HL-60 (cell line): ENCODE measurements at regions not wholly inside any gene's neighbourhood (a gene's known extent, or its start where the extent isn't known, plus 50 kb on each side); places are given as distances from the start of the nearest gene placed in this dataset.

Experiments
- DNase-seq, 2 experiments: peaks; one replicate each; pipeline ENCODE4 v3.0.0-alpha.2; 2010 to 2020; ENCODE audit warnings: low read depth in 1 of 2, low spot score in 1 of 2
- H3K27ac ChIP-seq: fragments of 250-450 bp; sonication (Bioruptor Pico); replicated peaks from 2 replicates; pipeline ENCODE4 v1.5.1; 2020; ENCODE audit warnings: mild to moderate bottlenecking, moderate library complexity
- H3K27me3 ChIP-seq: fragments of 250-450 bp; sonication (Bioruptor Pico); 2 replicates; pipeline ENCODE4 v1.5.1; 2021; ENCODE audit warnings: mild to moderate bottlenecking, moderate library complexity; ENCODE audit not compliant: insufficient read depth, poor library complexity, severe bottlenecking
- H3K4me3 ChIP-seq: replicated peaks from 2 replicates; pipeline ENCODE4 v1.5.1; 2011; ENCODE audit warnings: mild to moderate bottlenecking, control low read depth, low read length; ENCODE audit not compliant: insufficient read depth
- CTCF ChIP-seq: IDR thresholded peaks from one replicate; pipeline ENCODE4 v1.5.1; 2011; ENCODE audit warnings: low read length, control low read depth, inconsistent platforms; ENCODE audit not compliant: insufficient read depth
- GABPA ChIP-seq: IDR thresholded peaks from 2 replicates; pipeline ENCODE4 v1.6.1; 2012; ENCODE audit warnings: low read depth
- POLR2AphosphoS5 ChIP-seq: IDR thresholded peaks from 2 replicates; pipeline ENCODE4 v1.6.1; 2012; ENCODE audit warnings: low read depth
- SPI1 ChIP-seq: IDR thresholded peaks from 2 replicates; pipeline ENCODE4 v1.6.1; 2012; ENCODE audit warnings: low read depth, mild to moderate bottlenecking, borderline replicate concordance
- TF ChIP-seq, protein P1 (sequence below): IDR thresholded peaks from 2 replicates; pipeline ENCODE4 v1.6.1; 2012; ENCODE audit warnings: low read depth; ENCODE audit not compliant: insufficient replicate concordance

- TF ChIP-seq, protein P1, sequence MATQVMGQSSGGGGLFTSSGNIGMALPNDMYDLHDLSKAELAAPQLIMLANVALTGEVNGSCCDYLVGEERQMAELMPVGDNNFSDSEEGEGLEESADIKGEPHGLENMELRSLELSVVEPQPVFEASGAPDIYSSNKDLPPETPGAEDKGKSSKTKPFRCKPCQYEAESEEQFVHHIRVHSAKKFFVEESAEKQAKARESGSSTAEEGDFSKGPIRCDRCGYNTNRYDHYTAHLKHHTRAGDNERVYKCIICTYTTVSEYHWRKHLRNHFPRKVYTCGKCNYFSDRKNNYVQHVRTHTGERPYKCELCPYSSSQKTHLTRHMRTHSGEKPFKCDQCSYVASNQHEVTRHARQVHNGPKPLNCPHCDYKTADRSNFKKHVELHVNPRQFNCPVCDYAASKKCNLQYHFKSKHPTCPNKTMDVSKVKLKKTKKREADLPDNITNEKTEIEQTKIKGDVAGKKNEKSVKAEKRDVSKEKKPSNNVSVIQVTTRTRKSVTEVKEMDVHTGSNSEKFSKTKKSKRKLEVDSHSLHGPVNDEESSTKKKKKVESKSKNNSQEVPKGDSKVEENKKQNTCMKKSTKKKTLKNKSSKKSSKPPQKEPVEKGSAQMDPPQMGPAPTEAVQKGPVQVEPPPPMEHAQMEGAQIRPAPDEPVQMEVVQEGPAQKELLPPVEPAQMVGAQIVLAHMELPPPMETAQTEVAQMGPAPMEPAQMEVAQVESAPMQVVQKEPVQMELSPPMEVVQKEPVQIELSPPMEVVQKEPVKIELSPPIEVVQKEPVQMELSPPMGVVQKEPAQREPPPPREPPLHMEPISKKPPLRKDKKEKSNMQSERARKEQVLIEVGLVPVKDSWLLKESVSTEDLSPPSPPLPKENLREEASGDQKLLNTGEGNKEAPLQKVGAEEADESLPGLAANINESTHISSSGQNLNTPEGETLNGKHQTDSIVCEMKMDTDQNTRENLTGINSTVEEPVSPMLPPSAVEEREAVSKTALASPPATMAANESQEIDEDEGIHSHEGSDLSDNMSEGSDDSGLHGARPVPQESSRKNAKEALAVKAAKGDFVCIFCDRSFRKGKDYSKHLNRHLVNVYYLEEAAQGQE = no peak
- TF ChIP-seq GABPA (no peak), SPI1 (no peak), POLR2AphosphoS5 (no peak), CTCF (no peak)
- DNase-seq = no peak
- no peak overlapping the region for H3K27ac ChIP-seq
- no peaks in the 10 kb centered on the region for H3K27me3 ChIP-seq
- no peak overlapping the region for H3K4me3 ChIP-seq
Observed at GRCh38 chr3:16059711-16060357, 114.6 kb upstream of the GALNT15 start.

DNA sequence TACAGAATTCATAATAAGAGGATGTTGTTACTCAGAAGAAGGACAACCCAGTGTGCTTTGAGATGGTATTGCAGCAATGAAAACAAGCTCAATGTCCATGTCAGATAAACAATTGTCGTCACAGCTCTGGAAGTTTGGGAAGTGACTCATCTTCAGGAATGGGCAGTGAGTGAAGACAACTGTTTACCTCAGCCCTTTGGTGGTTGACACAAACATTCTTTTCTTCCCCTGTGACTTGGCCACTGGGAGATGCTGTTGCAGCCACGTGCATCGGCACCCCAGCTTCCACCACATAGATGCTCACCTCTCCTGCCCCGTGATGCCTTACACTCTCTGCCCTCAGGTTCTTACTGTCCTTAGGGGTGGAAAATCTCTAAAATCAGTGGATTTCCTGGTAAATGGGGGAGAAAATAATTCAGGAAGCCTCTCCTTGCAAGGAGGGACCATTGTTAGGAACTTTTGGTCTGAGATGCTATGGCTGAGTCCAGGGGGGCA lies 114.1 kb upstream of the GALNT15 start:
- no peak overlapping the region for H3K27ac ChIP-seq
- TF ChIP-seq, protein P1 = no peak
- TF ChIP-seq CTCF (no peak), POLR2AphosphoS5 (no peak), SPI1 (no peak), GABPA (no peak)
- DNase-seq = no peak
- H3K27me3 ChIP-seq = no peaks in the 10 kb centered on the region
- no peak overlapping the region for H3K4me3 ChIP-seq

DNA sequence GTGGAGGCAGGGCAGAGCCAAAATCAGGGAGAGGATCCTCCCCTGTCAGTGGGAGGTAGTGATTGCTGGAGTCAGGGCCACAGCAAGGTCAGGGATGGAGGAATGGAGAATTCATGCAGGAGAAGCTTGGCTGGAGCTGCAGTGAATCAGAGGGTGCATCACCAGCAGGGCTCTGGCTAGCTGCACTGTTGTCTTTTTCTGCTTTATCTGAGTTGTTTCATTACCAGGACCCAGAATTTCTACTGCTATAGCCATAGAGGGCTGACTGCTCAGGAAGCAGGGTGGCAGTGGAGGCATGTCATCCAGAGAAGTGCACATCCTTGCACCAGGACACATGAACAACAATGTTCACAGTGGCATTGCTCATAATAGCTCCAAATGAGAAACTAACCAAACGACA lies 113.5 kb upstream of the GALNT15 start:
- H3K27me3 ChIP-seq = no peaks in the 10 kb centered on the region
- no peak for DNase-seq
- no peak overlapping the region for H3K4me3 ChIP-seq
- no peak overlapping the region for H3K27ac ChIP-seq
- no peak for TF ChIP-seq CTCF
- TF ChIP-seq POLR2AphosphoS5 = no peak
- TF ChIP-seq, protein P1 = no peak
- TF ChIP-seq SPI1 = no peak
- no peak for TF ChIP-seq GABPA
